Stomach (tissue), 4 donors: ENCODE measurements at regions not wholly inside any gene's neighbourhood (a gene's known extent, or its start where the extent isn't known, plus 50 kb on each side); places are given as distances from the start of the nearest gene placed in this dataset.
"Not testable (repeated sequence)": the region's sequence is repeated elsewhere in the genome, so short reads cannot be mapped to it uniquely, and the experiment has no call there.

Experiments used
- CTCF ChIP-seq, 7 experiments: fragments of 450-650 bp in 4 of 7; fragments of 200-600 bp in 3 of 7; sonication (generic) in 3 of 7; IDR thresholded peaks; one replicate each; pipeline ENCODE4 v1.5.1; 2016 to 2019; ENCODE audit warnings: antibody characterized with exemption in 7 of 7, control low read depth in 2 of 7, mild to moderate bottlenecking in 1 of 7
- POLR2A ChIP-seq, 4 donors: fragments of 450-650 bp; IDR thresholded peaks; one replicate each; pipeline ENCODE4 v1.6.1; 2016; ENCODE audit warnings: antibody characterized with exemption in 4 of 4, control low read depth in 2 of 4, mild to moderate bottlenecking in 1 of 4, moderate library complexity in 1 of 4

- not testable (repeated sequence) for TF ChIP-seq CTCF, POLR2A (IDR thresholded peaks at IDR 0.05)
Measured at GRCh38 chr12:131227641-131228040, 273.9 kb downstream of the ADGRD1 start.
